Tibial artery (tissue), 4 donors: ENCODE measurements at regions not wholly inside any gene's neighbourhood (a gene's known extent, or its start where the extent isn't known, plus 50 kb on each side); places are given as distances from the start of the nearest gene placed in this dataset.

ENCODE experiments used
- DNase-seq, 2 donors: peaks; one replicate each; pipeline ENCODE4 v3.0.0-alpha.2; 2019
- H3K27ac ChIP-seq, 2 donors: fragments of 200-600 bp; sonication (generic) in 1 of 2; 1 replicate in 1 of 2; 2 replicates in 1 of 2; pipeline ENCODE4 v1.5.1; 2018 to 2019; ENCODE audit warnings: mild to moderate bottlenecking in 1 of 2
- H3K27me3 ChIP-seq, 2 donors: fragments of 200-600 bp; sonication (generic) in 1 of 2; one replicate each; pipeline versions ENCODE4 v1.5.1 to v1.6.0; 2016 to 2019
- H3K36me3 ChIP-seq, 3 donors: fragments of 200-600 bp; sonication (generic) in 2 of 3; one replicate each; pipeline ENCODE4 v1.5.1; 2016 to 2019; ENCODE audit warnings: mild to moderate bottlenecking in 2 of 3
- H3K4me1 ChIP-seq, 4 donors: fragments of 200-600 bp; sonication (generic) in 2 of 4; 1 replicate in 3 of 4; 2 replicates in 1 of 4; pipeline ENCODE4 v1.5.1; 2016 to 2019
- H3K4me3 ChIP-seq, 2 donors: fragments of 200-600 bp; sonication (generic) in 1 of 2; 1 replicate in 1 of 2; 2 replicates in 1 of 2; pipeline ENCODE4 v1.5.1; 2018 to 2019; ENCODE audit warnings: mild to moderate bottlenecking in 2 of 2
- H3K9me3 ChIP-seq, 3 donors: fragments of 200-600 bp; sonication (generic) in 1 of 3; one replicate each; pipeline ENCODE4 v1.5.1; 2016 to 2019
- CTCF ChIP-seq, 2 experiments: fragments of 200-600 bp in 1 of 2; fragments of 450-650 bp in 1 of 2; IDR thresholded peaks; one replicate each; pipeline ENCODE4 v1.5.1; 2017 to 2019; ENCODE audit warnings: antibody characterized with exemption in 2 of 2, mild to moderate bottlenecking in 1 of 2, moderate library complexity in 1 of 2
- intact Hi-C: fragments of 100-400 bp; cut with DNase I; formaldehyde crosslinking; loops from one replicate; pipeline ENCODE4 v1.15.0; 2023; ENCODE audit warnings: low total_unique reads

- no peaks in the 10 kb centered on the region for H3K27me3 ChIP-seq
- H3K4me1 ChIP-seq = no peaks in the 10 kb centered on the region
- DNase-seq = no peak
- H3K36me3 ChIP-seq = no peaks in the 10 kb centered on the region
- TF ChIP-seq CTCF (IDR thresholded peaks at IDR 0.05) = no peak
- H3K27ac ChIP-seq = no peak overlapping the region
- intact Hi-C loops = no loop called here
- H3K9me3 ChIP-seq = no peaks in the 10 kb centered on the region
- no peak overlapping the region for H3K4me3 ChIP-seq
These were observed 102.9 kb downstream of the DIO2 start for GRCh38 chr14:80108430-80108829.

DNA sequence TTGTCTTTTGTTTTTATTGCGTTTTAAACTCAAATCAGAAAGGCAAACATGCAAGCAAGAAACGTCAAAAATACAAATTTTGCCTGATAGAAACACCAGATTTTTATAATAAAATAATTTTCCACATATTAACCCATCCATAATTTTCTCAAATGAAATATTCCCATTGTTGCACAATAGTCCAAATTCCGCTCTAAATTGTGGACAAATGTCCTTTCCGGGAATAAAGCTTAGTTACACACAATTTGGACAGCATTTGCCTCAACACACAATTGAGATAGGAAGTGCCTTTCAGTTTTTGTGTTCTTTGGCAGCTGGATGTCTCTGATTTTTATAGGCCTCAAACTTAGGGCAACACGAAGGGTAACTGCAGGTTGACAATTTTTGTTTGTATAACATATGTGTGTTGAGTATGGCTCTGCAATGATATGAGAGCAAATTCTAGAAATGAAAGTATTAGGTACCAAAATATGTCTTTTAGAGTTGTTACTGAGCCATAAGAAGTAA, 105.8 kb downstream of the DIO2 start:
- intact Hi-C loops = no loop called here
- no peak overlapping the region for H3K27ac ChIP-seq
- DNase-seq = no peak
- TF ChIP-seq CTCF (IDR thresholded peaks at IDR 0.05) = no peak
- H3K27me3 ChIP-seq = no peaks in the 10 kb centered on the region
- no peaks in the 10 kb centered on the region for H3K36me3 ChIP-seq
- no peaks in the 10 kb centered on the region for H3K4me1 ChIP-seq
- no peaks in the 10 kb centered on the region for H3K9me3 ChIP-seq
- H3K4me3 ChIP-seq = no peak overlapping the region

DNA sequence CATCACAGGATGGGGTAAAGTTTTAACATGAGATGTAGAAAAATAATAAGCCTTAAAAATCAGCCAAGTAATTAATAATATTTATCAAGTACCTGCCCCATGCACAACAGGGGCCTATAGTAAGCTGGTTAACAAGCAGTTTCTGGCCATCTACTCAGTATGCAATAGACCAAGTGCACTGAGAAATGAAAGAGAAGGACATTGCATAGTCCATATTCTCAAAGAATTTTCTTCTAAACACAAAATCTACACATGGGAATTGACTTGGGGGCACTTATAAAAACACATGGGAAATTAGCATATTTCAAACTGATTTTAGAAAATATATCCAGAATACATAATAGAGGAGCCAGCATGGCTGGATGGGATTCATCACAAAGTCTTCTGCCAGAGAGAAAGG, 109.5 kb downstream of the DIO2 start:
- Histone ChIP-seq H3K36me3 (no peaks in the 10 kb centered on the region), H3K9me3 (no peaks in the 10 kb centered on the region), H3K4me1 (peaks cover 0 to 11% (median 0%) of the 10 kb centered on the region in 4 donors), H3K27me3 (no peaks in the 10 kb centered on the region), H3K4me3 (no peak overlapping the region), H3K27ac (no peak overlapping the region)
- intact Hi-C loops = no loop called here
- TF ChIP-seq CTCF (IDR thresholded peaks at IDR 0.05) = no peak
- DNase-seq = no peak

- no peak for TF ChIP-seq CTCF (IDR thresholded peaks at IDR 0.05)
- no peak for DNase-seq
- H3K27me3 ChIP-seq = no peaks in the 10 kb centered on the region
- H3K9me3 ChIP-seq = no peaks in the 10 kb centered on the region
- H3K4me1 ChIP-seq = peaks cover 0 to 15% (median 0%) of the 10 kb centered on the region in 4 donors
- H3K36me3 ChIP-seq = no peaks in the 10 kb centered on the region
- H3K4me3 ChIP-seq = no peak overlapping the region
- H3K27ac ChIP-seq = no peak overlapping the region
- intact Hi-C loops = no loop called here
These were observed 110.6 kb downstream of the DIO2 start for GRCh38 chr14:80100681-80101080.

- peak overlapping the region in 1 of 2 donors; percentile 9 for H3K27ac ChIP-seq
- no peaks in the 10 kb centered on the region for H3K9me3 ChIP-seq
- no peak overlapping the region for H3K4me3 ChIP-seq
- intact Hi-C loops = no loop called here
- no peaks in the 10 kb centered on the region for H3K36me3 ChIP-seq
- TF ChIP-seq CTCF (IDR thresholded peaks at IDR 0.05) = no peak
- H3K27me3 ChIP-seq = no peaks in the 10 kb centered on the region
- DNase-seq = no peak
- H3K4me1 ChIP-seq = peaks cover 0 to 23% (median 0%) of the 10 kb centered on the region in 4 donors
These were observed 115.7 kb downstream of the DIO2 start for GRCh38 chr14:80095623-80096022.

DNA sequence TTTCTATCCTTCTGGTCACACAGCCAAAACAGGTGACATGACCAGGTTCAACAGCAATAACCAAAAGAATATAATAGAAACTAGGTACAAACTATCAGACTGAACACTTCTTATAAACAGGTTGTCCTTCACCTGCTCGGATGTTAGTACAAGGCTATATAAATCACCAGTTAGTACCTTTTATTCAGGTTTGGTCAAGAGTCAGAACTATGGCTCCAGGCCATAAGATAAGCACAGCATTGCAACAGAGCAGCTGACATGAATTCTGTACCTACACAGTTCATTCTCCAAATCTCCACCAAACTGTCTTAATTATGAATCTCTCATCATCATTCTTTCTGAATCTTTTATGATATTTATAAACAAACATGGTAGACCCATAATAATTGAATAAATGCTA, 123.9 kb downstream of the DIO2 start:
- no peaks in the 10 kb centered on the region for H3K4me1 ChIP-seq
- TF ChIP-seq CTCF (IDR thresholded peaks at IDR 0.05) = no peak
- no peak for DNase-seq
- intact Hi-C loops = no loop called here
- H3K4me3 ChIP-seq = no peak overlapping the region
- no peaks in the 10 kb centered on the region for H3K27me3 ChIP-seq
- no peaks in the 10 kb centered on the region for H3K36me3 ChIP-seq
- H3K27ac ChIP-seq = no peak overlapping the region
- no peaks in the 10 kb centered on the region for H3K9me3 ChIP-seq
